T-helper 1 cell treated with Interleukin-12 subunit alpha and Interleukin-12 subunit beta and Interleukin-4 antibody, amounts not matched to agents 30 ng/mL and 1 ng/mL, for 36 hours (primary cell): ENCODE measurements at regions not wholly inside any gene's neighbourhood (a gene's known extent, or its start where the extent isn't known, plus 50 kb on each side); places are given as distances from the start of the nearest gene placed in this dataset.
"Not testable (repeated sequence)": the region's sequence is repeated elsewhere in the genome, so short reads cannot be mapped to it uniquely, and the experiment has no call there.

Experiments used
- intact Hi-C: fragments of 100-400 bp; cut with micrococcal nuclease; formaldehyde crosslinking; loops from one replicate; pipeline ENCODE4 v1.15.1; 2024

- intact Hi-C loops, result no loop called here
These were observed 1027.9 kb upstream of the FAM98A start for GRCh38 chr2:34627003-34627402.

DNA sequence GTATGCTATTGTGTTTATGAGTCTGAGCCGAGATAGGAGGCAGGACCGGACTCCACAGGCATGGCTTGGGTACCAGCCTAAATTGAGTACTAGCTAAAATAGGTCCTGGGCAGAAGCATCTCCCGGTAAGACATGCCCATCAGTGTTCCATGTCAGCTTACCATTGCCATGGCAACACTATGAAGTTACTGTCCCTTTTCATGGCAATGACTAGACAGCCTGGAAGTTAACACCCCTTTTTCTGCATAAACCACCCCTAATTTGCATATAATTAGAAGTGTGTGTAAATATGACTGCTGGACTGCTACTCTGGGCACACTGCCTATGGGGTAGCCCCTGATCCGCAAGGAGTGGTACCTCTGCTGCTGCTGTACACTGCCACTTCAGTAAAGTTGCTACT is 1005.1 kb upstream of the FAM98A start:
- intact Hi-C loops, result no loop called here

GRCh38 chr2:34602262-34602661 is 1003.2 kb upstream of the FAM98A start:
- intact Hi-C loops, result no loop called here

DNA sequence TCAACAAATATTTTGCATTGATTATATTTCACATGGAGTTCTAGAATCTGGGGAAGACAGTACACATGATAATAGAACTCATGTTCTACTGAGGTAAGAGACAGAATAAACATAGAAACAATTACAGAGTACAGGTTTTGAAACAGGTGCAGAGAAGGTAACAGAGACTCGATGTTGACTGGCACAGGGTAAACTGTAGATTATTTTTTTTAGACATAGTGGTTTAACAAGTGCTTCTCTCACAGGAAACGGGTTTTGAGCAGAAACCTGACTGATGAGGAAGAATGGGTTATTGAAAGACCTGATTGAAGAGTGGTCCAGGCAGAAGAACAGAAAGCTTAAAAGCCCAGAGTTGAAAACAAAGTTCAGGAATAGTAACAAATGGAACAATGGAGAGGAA is 1002.5 kb upstream of the FAM98A start:
- intact Hi-C loops, result no loop called here

DNA sequence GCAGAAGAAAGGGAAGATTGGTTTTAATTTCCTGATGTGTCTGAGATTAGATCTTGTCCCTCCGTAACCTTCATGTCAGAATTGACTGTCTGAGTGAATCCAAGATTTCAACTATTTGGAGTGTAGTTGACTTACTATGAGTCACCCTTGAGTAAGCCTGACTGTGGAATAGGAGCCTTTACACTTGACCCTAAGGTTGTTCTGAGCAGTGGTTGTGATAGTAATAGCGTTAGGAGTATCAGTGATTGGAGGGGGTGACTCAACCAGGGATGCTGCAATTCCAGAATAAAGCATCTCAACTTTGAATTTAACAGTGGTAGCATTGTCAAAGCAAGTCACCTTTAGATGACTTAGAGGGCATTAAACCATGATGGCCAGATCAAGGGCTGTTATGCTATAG is 979.5 kb upstream of the FAM98A start:
- intact Hi-C loops, result no loop called here

DNA sequence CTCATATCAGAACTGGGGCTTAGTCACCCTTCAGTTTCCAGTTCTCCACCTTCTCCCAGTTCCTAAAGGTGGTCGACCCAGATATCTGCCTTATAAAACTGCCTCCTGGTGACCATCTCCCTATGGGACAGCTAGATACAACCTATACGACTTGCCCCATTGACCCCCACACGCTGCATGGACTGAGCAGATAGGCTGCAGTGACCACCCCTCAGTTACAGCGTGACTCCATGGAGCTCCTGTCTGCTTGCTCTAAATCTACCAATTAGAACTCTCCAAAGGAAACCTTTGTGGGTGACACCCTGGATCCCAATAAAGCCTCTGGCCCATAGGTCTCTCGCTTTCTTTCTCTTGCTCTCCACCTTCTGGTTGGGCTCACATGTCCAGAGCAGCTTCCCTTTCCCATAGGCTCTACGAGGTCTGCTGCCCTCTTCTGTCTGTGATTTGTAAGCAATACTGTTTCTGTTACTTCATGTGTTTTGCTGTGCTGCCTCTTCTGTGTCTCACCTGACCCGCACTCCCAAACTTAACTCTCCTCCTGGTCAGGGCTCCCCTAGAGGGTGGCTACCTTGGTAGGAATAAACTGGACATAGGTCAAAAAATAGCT is 971.3 kb upstream of the FAM98A start:
- intact Hi-C loops, result no loop called here

- intact Hi-C loops, result no loop called here
These were observed 968.0 kb upstream of the FAM98A start for GRCh38 chr2:34567128-34567527.

- intact Hi-C loops, result no loop called here
These were observed 953.2 kb upstream of the FAM98A start for GRCh38 chr2:34552337-34552736.

DNA sequence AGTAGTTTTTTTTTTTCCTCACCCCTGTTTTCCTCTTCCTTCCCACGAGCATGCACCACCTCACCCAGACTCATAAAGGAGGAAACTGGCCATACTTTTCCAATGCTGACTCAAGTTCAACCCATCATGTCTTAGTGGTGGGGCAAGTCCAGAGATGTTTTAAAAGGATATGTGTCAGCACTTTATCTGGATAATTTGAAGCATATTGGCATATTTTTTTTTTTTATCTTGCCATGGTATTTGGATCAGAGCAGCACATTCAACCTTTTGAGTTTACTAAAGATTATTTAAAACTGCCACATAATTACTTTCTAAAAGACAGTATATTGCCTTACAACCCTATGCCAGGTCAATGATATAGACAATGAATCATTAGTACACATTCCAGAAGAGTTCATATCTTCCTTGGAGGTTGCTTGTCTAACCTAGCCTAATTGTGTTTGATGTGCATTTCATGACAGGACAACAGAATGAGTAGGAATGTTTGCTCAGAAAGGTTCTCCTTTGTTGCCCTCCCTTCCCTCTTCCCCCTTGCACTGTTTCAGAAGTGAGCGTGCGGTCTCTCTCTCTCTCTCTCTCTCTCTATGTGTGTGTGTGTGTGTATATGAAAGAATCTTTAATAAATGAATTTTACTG is 950.7 kb upstream of the FAM98A start:
- intact Hi-C loops, result no loop called here

- intact Hi-C loops, result no loop called here
These were observed 948.8 kb upstream of the FAM98A start for GRCh38 chr2:34547900-34548299.

- intact Hi-C loops, result no loop called here
These were observed 948.2 kb upstream of the FAM98A start for GRCh38 chr2:34547340-34547739.

DNA sequence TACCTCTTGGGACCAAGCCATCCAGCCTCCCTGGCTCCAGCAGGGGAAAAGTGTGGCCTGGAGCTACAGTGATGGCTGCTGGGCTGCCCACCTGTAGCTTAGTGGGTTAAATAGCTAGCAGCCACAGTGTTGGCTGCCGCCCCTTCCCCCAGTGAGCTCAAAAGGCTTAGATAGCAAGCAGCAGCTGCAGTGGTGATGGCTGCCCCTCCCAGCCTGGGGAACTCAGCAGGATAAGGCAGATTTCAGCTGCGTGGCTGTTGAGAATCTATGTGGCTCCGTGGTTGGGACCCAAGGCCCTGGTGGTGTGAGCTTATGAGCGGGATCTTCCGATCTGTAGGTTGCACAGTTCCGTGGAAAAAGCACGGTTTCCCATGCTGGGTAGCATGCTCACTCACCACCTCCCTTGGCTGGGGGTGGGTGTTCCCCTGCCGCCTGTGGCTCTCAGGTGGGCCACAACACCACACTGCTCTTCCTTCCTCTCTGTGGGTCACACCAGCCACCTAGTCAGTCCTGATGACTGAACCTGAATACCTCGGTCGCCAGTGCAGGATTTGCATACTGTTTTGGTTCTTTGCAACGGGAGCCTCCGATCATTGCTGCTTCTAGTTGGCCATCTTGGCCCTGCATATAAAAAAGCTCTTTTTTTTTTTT is 946.5 kb upstream of the FAM98A start:
- intact Hi-C loops, result no loop called here

DNA sequence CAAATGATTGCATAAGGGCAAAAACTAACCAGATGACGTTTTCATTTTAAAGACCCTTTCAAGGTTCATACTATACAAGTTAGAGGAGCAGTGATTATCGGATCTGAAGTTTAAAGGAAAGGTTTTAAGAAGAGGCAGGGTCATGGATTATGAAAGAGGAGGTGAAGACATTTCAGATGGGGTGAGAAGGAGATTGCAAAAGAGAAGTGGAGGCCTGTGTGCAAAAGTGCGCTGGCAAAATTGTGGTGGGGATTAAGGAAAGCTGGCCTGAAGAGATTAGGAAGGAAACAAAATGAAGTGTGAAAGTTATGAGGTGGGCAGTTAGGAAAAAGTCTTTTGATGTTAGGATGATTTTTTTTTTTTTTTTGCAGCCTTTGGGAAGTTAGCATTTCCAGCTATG is 935.7 kb upstream of the FAM98A start:
- intact Hi-C loops, result no loop called here

DNA sequence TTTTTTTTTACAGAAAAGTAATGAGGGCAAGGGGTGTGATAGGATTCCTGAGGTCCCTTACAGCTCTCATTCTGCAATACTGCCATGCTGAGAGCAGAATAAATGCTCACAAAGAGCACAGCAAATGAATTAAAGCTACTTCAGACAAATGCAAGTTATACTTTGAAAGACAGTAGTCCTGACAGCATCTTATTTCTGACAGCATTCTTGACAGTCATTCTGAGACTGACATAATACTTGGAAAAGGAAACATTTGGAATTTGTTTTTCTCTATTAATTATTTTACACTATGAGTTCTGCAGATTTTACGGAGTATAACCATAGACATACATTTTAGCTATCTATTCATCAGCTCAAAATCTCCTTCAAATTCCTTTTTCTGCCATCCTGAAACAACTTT is 935.2 kb upstream of the FAM98A start:
- intact Hi-C loops, result no loop called here

- intact Hi-C loops, result no loop called here
These were observed 934.6 kb upstream of the FAM98A start for GRCh38 chr2:34533585-34534183.

- intact Hi-C loops, result no loop called here
These were observed 930.9 kb upstream of the FAM98A start for GRCh38 chr2:34529965-34530364.

DNA sequence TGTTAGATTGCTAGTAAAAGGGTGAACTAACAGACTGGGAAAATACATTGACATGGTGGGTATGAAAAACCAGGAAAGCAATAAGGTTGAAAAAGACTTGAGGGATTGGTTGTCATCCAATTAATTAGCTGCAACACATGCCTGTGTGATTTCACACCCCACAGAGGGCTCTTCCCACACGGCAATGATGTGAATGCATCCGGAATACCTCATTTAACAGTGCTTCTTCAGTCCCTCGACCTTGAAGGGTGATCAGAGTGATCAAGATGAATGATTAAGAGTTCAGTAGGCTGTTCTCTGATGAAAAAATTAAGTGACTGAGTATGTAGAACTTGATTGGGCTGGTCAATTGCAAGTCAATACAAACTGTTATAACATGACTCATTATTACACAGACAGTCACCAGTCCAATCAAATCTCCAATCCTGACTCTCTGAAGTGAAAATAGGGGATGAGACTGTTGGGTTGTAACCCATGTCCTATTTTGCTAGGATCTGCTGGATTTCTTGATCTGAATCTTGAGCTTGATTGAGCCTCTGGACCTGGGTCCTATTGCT is 924.9 kb upstream of the FAM98A start:
- intact Hi-C loops, result no loop called here

DNA sequence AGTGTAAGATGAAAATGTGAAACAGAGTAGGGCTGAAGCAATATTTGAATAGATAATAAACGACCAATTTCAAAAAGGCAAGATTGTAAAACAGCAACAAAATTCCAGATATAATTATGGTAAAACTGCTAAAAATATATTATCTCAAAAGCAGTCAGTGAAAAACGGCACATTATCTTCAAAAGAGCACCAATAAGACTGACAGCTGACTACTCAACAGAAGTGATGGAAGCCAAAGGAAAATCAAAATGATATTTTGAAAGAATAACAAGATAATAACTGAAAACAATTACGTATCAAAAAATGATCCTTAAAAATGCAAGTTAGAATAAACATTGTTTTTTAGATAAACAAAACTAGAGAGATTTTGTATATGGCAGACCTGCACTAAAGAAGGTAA is 920.6 kb upstream of the FAM98A start:
- intact Hi-C loops, result no loop called here

GRCh38 chr2:34498561-34498960 is 899.5 kb upstream of the FAM98A start:
- intact Hi-C loops, result no loop called here

- intact Hi-C loops, result not testable (repeated sequence)
These were observed 895.1 kb upstream of the FAM98A start for GRCh38 chr2:34494192-34494591.

GRCh38 chr2:34492561-34493455 is 893.7 kb upstream of the FAM98A start:
- intact Hi-C loops, result no loop called here
